HG02571 (cell line): ENCODE measurements at regions not wholly inside any gene's neighbourhood (a gene's known extent, or its start where the extent isn't known, plus 50 kb on each side); places are given as distances from the start of the nearest gene placed in this dataset.
A peak's percentile ranks its signal among the peaks of the same experiment; 100 is the strongest.

Experiments
- ATAC-seq: cut with Tn5 transposase; IDR thresholded peaks from one replicate; pipeline ENCODE4 v1.9.1; 2021; ENCODE audit warnings: mild to moderate bottlenecking, moderate library complexity; ENCODE audit not compliant: unreplicated experiment

DNA sequence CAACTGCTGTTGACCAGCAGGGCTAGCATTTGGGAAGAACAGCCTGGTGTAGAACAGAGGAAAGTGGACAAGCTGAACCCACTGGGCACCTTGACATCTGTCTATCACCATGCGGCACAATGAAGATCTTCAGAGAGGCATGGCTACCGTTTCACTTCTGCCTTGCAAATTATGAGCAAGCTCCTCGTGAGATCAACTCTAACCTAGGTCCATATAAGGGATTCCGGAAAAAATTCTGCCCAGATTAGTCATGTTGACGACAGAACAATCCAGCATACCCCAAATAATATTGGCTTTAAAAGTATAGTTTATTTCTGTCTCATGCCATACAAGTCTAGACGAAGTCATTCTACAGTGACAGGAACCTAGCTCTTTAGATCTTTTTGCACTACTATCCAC lies 91.6 kb upstream of the ATF7IP start:
- ATAC-seq: no peak

DNA sequence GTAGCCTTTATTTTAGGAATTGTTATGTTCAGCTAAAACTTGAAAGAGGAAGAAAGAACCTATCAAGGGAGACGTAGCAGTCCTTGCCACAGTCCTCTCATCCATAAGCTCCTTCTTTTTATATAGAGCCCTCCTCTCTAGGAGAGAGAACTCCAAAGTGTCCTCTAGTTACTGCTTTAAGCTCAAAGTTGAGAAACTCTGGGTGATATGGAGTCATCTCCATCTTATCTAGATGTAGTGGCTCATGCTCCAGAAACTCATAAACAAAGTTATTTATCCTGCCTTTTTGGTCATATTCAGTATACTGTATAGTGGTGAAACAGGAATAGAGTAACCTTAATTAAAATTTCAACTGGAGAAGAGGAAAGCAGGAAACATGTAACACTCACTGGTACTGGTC lies 90.4 kb upstream of the ATF7IP start:
- no peak for ATAC-seq

DNA sequence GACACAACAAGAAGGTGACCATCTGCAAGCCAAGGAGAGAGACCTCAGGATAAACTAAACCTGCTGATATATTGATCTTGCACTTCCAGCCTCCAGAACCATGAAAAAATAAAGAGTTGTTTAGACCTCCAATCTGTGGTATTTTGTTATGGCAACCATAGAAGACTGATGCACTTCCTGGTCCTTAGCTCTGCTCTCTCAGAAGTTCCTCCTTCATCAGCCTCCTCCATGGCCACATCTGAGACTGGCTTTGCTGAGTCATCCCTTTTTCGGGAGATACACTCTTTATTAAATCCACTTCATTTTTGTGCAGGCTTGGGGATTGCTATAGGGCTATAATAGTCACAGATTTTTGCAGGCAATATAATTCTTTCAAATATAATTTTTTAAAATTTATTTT lies 89.6 kb upstream of the ATF7IP start:
- no peak for ATAC-seq

DNA sequence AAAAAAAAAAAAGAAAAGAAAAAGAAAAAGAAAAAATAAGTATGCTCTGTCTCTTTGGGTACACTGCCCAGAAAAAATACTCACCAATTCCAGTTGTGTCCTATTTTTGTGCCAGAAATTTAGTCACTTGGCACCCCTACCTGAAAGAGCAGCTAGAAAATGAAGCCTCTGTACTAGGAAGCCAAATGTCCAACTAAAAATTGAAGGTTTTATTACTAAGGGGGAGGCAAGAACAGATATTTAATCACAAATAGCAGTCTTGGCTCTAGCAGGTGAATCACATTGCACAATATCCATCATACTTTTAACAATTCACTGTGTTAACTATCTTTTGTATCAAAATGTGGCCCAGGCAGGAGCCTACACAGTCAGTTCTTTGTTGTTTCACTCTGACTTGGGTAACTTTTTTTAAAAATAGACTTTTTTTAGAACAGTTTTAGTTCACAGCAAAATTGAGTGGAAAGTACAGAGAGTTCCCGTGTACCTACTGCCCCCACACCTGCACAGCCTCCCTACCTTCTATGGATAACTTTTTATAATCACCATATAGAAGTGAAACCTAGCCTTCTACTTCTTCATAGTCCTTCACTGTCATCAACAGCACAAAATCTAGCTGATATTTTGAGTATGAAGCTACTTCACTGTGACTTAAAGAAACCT lies 87.1 kb upstream of the ATF7IP start:
- ATAC-seq: no peak

DNA sequence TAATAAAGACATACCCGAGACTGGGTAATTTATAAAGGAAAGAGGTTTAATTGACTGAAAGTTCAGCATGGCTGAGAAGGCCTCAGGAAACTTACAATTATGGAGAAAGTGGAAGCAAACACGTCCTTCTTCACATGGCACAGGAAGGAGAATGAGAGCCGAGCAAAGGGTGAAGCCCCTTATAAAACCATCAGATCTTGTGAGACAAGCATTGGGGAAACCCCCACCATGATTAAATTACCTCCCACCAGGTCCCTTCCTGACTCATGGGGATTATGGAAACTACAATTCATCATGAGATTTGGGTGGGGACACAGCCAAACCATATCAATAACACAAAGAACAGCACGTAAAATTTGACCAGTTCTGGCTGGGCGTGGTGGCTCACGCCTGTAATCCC lies 85.6 kb upstream of the ATF7IP start:
- no peak for ATAC-seq

DNA sequence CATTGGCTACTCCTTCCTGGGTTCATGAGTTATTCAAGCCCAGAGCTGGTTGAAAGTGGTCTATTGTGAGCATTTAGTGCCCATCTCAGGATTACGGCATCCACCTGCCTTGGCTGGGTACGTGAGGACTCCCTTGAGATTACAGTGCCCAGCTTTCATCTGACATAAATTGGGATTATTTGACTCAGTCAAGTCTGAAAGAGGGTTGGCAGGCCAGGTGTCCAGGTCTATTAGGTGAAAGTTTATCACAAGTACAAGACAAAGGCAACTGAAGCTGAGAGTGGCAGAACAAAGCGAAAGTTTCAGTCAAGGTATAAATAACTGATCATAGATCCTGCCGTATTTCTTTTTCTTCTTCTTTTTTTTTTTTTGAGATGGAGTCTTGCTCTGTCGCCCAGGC lies 84.6 kb upstream of the ATF7IP start:
- no peak for ATAC-seq

DNA sequence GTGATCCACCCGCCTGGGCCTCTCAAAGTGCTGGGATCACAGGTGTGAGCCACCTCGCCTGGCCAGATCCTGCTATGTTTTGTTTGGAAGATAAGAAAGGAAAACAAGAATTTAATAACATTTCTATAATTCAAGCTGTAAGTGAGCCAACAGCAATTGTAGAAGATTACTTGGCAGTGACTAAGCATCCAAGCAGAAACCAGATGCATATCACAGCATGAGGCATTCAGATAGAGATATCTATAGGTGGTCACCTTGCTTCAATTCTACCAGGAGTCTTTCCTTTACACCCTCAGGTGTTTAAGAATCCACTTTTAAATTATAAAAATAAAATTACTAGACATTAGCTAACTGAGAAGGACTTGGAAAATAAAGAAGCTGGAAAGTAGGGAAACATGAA lies 83.9 kb upstream of the ATF7IP start:
- ATAC-seq: no peak

DNA sequence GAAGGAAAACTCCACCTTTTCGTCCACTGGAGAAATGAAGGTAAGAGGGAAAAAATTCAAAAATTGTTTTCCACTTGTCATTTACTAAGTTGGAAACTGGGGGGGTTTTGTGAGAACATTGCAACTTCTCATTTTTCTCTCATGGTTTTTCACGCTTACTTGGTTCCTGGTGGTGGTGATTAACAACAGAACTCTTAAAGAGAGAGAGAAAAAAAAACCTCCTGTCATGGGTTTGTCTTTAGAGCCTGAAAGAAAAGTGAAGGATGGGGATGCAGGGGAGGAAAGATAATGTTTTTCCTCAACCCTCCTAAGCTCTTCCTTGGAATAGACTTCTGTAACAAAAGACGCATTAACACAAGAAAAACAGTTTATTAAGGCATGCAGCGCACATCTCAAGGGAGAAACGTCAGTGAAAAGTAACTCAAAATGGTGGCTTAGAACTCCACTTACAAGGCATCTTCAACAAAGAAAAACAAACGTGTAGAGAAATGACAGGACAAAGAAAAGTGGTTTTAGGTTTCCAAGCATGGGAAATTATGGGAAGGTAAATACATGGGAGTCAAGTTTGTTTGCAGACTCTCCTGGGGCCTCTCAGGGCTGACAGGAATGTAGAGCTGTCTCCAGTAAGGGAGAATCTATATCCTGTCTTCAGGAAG lies 81.9 kb upstream of the ATF7IP start:
- ATAC-seq: peak; percentile 33

DNA sequence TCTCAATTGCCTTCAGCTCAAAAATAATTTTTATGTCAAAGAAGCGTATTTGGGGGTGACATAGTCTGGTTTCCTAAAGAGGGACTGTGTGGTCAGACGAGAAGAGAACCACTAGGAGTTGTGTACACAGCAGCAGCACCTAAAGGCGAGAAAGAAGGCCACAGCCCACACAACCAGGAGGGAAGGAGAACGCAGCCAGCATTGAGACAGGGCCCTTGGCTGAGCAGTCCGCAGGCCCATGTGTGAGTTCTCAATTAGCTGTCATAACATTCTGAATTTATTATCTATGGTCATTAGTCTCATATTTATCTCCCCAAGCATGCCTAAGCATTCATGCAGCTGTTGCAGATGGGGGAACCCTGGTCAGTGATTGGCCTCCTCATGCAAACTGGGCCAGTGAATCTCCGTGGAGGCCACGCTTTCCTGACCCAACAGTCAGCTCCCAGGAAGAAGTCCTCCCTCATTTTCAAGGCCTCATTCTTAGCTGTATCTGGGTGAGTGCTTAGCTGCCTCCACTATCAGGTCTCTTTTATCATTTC lies 81.2 kb upstream of the ATF7IP start:
- peak; percentile 55 for ATAC-seq

DNA sequence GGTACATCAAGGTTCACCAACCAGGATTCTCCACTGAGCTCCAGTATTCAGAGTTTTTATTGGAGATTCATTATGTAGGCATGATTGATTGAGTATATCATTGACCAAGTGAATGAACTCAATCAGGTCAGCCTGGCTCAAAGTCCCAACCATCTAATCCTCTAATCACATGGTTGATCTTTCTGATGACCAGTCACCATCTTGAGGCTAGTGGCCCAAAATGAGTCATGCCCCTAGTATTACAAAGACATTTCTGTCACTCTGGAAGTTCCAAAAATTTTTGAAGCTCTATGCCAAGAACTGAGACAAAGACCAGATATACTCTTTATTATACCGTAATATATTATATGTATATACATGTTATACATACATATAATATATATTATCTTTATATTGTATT lies 75.9 kb upstream of the ATF7IP start:
- no peak for ATAC-seq

DNA sequence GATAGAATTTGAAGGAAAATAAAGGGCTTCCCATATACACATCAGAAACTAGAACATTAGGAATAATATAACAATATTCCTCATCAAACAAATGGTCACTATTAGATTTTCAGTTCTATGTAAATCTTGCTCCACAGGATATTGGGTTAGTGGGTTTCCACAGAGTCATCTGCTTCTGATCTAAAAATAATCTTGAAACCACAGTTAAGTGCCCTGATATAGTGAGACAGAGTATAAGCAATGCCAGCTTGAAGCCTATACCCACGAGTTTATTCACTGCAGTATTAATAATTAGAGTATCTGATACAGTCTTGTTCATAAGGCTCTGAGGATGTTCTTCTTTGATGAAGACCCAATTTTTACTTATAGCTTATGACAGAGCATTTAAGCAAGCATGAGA lies 74.5 kb upstream of the ATF7IP start:
- no peak for ATAC-seq

DNA sequence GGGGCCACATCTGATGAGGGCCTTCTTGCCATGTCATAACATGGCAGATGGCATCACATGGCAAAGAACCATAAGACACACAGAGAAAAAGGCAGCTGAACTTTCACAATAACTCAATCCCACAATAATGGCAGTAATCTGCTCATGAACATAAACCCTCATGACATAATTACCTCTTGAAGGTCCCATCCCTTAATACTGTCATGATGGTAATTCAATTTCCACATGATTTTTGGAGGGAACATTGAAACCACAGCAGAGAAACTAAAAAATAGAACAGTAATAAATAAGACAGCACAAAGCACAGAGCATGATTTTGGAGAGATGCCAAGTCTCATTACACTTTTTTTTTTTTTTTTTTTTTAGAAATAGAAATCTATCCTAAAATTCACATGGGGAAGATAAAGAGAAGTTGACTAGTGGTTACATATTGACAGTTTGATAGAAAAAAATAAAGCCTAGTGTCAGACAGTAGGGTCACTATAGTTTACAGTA lies 61.8 kb upstream of the ATF7IP start:
- ATAC-seq: no peak

DNA sequence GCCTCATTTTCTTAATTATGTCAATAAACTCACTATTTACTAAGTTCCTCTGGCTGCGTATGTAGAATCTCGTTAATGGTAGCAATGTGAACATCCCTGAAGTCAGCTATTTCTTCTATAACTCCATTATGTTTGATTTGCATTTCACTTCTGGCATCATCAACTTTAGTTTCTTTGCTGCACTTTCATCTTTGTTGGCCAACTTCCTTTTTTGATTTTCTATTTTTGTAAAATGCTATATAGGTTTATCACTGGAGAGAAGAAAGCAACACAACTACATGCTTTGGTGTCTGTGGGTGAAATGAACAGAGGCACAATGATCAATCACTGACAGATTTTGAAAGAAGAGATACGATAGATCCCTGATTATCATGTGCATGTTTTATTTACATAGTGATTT lies 58.5 kb upstream of the ATF7IP start:
- no peak for ATAC-seq

DNA sequence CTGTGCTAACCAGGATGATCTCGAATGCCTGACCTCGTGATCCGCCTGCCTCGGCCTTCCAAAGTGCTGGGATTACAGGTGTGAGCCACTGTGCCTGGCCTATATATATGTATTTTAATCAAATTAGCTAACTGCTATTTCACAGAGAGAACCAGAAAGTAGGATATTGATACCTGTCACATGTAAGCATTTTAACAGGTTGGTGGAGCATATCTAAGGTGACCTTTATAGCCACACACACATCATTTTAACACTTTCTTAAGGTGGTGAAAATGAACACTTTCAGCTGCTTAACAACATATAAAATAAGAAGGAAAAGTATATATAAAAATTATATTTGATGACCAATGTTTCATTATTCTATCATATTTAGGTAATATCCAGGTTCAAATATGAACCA lies 57.0 kb upstream of the ATF7IP start:
- ATAC-seq: no peak

DNA sequence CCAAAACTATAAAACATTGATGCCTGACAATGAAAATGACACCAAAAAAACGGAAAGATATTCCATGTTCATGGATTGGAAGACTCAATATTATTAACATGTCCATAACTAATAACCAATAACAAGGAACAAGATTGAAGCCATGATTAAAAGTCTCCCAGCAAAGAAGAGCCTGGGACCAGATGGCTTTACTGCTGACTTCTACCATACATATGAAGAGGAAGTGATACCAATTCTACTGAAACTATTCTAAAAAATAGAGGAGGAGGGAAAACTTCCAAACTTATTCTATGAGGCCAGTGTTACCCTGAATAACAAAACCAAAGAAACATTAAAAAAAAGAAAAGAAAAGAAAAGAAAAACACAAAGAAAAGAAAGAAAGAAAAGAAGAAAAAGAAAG lies 54.6 kb upstream of the ATF7IP start:
- no peak for ATAC-seq

DNA sequence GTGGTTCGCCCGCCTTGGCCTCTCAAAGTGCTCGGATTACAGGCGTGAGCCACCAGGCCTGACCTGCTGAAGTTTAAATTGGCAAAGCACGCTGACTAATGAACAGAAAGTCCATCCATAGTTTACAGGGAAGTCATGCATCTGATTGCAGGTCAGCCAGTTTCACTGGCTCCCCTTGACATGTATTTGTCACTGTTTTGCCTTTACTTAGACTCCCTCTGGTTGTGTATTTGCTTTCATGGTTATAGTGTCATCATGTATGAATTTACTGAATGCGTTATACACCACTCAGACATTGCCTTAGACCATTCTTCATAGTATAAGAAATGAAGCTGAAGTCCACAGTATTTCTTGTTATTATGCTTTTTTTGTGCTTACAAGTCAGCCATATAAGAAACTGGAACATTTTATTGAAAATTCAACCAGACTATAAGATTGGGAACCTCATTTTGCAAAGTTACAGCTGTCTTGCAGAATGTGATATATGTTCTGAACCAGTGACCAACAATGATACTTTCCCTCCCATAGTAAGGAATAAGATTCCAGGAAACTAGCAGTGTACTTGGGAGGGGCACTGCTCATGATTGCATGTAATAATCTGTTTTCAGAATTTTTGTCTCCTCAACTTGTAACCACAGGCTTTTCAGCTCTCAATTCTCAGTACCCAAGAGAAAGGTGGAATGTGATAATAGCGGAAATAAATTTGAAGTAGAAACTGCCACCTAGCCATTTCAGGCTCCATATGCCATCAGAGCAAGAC lies 51.9 kb upstream of the ATF7IP start:
- no peak for ATAC-seq

DNA sequence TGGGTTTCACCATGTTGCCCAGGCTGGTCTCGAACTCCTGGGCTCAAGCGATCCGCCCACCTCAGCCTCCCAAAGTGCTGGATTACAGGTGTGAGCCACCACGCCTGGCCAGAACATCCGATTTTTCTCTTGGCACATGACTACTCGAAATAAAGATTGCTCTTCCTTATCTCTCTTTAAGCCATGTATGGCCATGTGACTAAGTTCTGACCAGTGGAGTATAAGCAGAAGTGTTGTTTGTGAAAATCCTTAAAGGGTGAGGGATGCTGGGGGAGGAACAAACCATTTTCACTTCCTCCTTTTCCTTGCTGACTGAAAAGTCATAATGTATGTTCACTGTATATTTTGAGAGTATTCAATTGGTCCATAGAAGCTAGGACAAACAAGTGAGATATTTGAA lies 50.7 kb upstream of the ATF7IP start:
- no peak for ATAC-seq

DNA sequence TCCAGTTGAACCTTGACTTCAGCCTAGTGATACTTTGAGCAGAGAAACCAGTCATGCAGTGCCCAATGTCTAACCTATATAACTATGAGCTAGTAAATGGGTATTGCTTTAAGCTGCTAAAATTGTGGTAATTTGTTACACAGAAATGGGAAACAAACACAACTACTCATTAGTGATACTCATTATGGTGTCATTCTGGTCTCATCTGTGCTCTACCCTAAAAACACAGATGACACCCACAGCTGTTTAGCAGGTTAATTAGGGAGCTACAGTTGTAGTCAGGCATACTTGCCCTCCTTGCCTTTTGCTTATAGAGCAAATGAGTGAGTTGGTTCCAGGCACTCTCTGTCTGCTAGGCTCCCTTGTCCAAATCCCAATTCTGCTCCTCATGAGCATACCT lies 50.0 kb upstream of the ATF7IP start:
- no peak for ATAC-seq
